H9 (cell line): ENCODE measurements at regions not wholly inside any gene's neighbourhood (a gene's known extent, or its start where the extent isn't known, plus 50 kb on each side); places are given as distances from the start of the nearest gene placed in this dataset.

Experiments
- DNase-seq: peaks from one replicate; pipeline ENCODE4 v3.0.0-alpha.2; 2017
- H2AFZ ChIP-seq: one replicate; pipeline ENCODE4 v1.6.1; 2013; ENCODE audit warnings: mild to moderate bottlenecking, low read length, control low read depth, moderate library complexity
- H2AK5ac ChIP-seq: 2 replicates; pipeline ENCODE4 v1.6.1; 2013; ENCODE audit warnings: low read length, control low read depth, mixed read lengths; ENCODE audit not compliant: insufficient read length
- H2BK120ac ChIP-seq: one replicate; pipeline ENCODE4 v1.6.1; 2013; ENCODE audit warnings: low read depth, mild to moderate bottlenecking, low read length, control low read depth, inconsistent platforms; ENCODE audit not compliant: poor library complexity, severe bottlenecking
- H2BK12ac ChIP-seq: 2 replicates; pipeline ENCODE4 v1.6.1; 2013; ENCODE audit warnings: low read length, control low read depth, mixed read lengths, low read depth; ENCODE audit not compliant: insufficient read length
- H2BK15ac ChIP-seq: 2 replicates; pipeline ENCODE4 v1.6.1; 2013; ENCODE audit warnings: low read depth, low read length, control low read depth
- H2BK20ac ChIP-seq: one replicate; pipeline ENCODE4 v1.6.1; 2013; ENCODE audit warnings: low read depth, mild to moderate bottlenecking, low read length, control low read depth, inconsistent platforms; ENCODE audit not compliant: poor library complexity, severe bottlenecking
- H2BK5ac ChIP-seq: 2 replicates; pipeline ENCODE4 v1.6.1; 2013; ENCODE audit warnings: low read length, control low read depth, mixed read lengths; ENCODE audit not compliant: insufficient read length
- H3K14ac ChIP-seq: 2 replicates; pipeline ENCODE4 v1.6.1; 2013; ENCODE audit warnings: low read length, control low read depth; ENCODE audit not compliant: insufficient read depth
- H3K18ac ChIP-seq: 2 replicates; pipeline ENCODE4 v1.6.1; 2013; ENCODE audit warnings: low read depth, mild to moderate bottlenecking, mixed read lengths, low read length, control low read depth; ENCODE audit not compliant: insufficient read length
- H3K23ac ChIP-seq: 2 replicates; pipeline ENCODE4 v1.6.1; 2013; ENCODE audit warnings: low read length, control low read depth, mixed read lengths, low read depth; ENCODE audit not compliant: insufficient read length
- H3K23me2 ChIP-seq: 2 replicates; pipeline ENCODE4 v1.6.1; 2013; ENCODE audit warnings: low read depth, mild to moderate bottlenecking, mixed read lengths, low read length, control low read depth; ENCODE audit not compliant: insufficient read length, poor library complexity, severe bottlenecking
- H3K27ac ChIP-seq: 2 replicates; pipeline ENCODE4 v1.5.1; 2013; ENCODE audit warnings: low read length, control low read depth, mixed read lengths, low read depth; ENCODE audit not compliant: insufficient read length
- H3K27me3 ChIP-seq: 2 replicates; pipeline ENCODE4 v1.6.1; 2013; ENCODE audit warnings: low read length, control low read depth, inconsistent platforms; ENCODE audit not compliant: insufficient read depth
- H3K4ac ChIP-seq: 2 replicates; pipeline ENCODE4 v1.6.1; 2013; ENCODE audit warnings: low read depth, mild to moderate bottlenecking, control low read depth, inconsistent platforms, low read length, moderate library complexity
- H3K4me1 ChIP-seq: 2 replicates; pipeline ENCODE4 v1.6.1; 2013; ENCODE audit warnings: low read length, control low read depth, inconsistent platforms; ENCODE audit not compliant: insufficient read depth
- H3K4me2 ChIP-seq: 2 replicates; pipeline ENCODE4 v1.6.1; 2013; ENCODE audit warnings: low read length, control low read depth, mixed read lengths; ENCODE audit not compliant: insufficient read length, insufficient read depth
- H3K56ac ChIP-seq: 2 replicates; pipeline ENCODE4 v1.6.1; 2013; ENCODE audit warnings: low read depth, mild to moderate bottlenecking, mixed read lengths, low read length, control low read depth; ENCODE audit not compliant: insufficient read length
- H3K79me1 ChIP-seq: 2 replicates; pipeline ENCODE4 v1.6.1; 2013; ENCODE audit warnings: low read depth, mild to moderate bottlenecking, moderate library complexity, low read length, control low read depth, inconsistent platforms; ENCODE audit not compliant: insufficient read depth, poor library complexity, severe bottlenecking
- H3K79me2 ChIP-seq: 2 replicates; pipeline ENCODE4 v1.6.1; 2013; ENCODE audit warnings: low read length, control low read depth, inconsistent platforms; ENCODE audit not compliant: insufficient read depth
- H3K9ac ChIP-seq: 2 replicates; pipeline ENCODE4 v1.6.1; 2013; ENCODE audit warnings: low read length, control low read depth, mixed read lengths; ENCODE audit not compliant: insufficient read length; ENCODE audit errors: extremely low read depth
- H3K9me3 ChIP-seq: one replicate; pipeline ENCODE4 v1.6.1; 2013; ENCODE audit warnings: low read depth, low read length, inconsistent platforms; ENCODE audit not compliant: control insufficient read depth
- H3T11ph ChIP-seq: one replicate; pipeline ENCODE4 v1.6.1; 2013; ENCODE audit warnings: mild to moderate bottlenecking, low read length, control low read depth, inconsistent platforms
- H4K20me1 ChIP-seq: one replicate; pipeline ENCODE4 v1.6.1; 2013; ENCODE audit not compliant: control insufficient read depth, insufficient read length, insufficient read depth
- H4K5ac ChIP-seq: 2 replicates; pipeline ENCODE4 v1.6.1; 2013; ENCODE audit warnings: low read depth, mild to moderate bottlenecking, mixed read lengths, low read length, control low read depth; ENCODE audit not compliant: insufficient read length
- H4K8ac ChIP-seq: replicated peaks from 2 replicates; pipeline ENCODE4 v1.6.1; 2013; ENCODE audit warnings: low read length, control low read depth, mixed read lengths, low read depth; ENCODE audit not compliant: insufficient read length
- H4K91ac ChIP-seq: 2 replicates; pipeline ENCODE4 v1.6.1; 2013; ENCODE audit warnings: low read depth, mild to moderate bottlenecking, moderate library complexity, mixed read lengths, low read length, control low read depth; ENCODE audit not compliant: insufficient read length
- H3K27ac Mint-ChIP-seq, 3 experiments: 2 replicates in 2 of 3; 3 replicates in 1 of 3; pipeline ENCODE4 v1.8.0; 2020 to 2021; ENCODE audit warnings: mixed read lengths in 3 of 3, mild to moderate bottlenecking in 1 of 3, moderate library complexity in 1 of 3
- H3K27me3 Mint-ChIP-seq: 2 replicates; pipeline ENCODE4 v1.8.0; 2021; ENCODE audit warnings: low read depth, mild to moderate bottlenecking, moderate library complexity, mixed read lengths
- H3K36me3 Mint-ChIP-seq, 3 experiments: 2 replicates in 2 of 3; 3 replicates in 1 of 3; pipeline ENCODE4 v1.8.0; 2020 to 2021; ENCODE audit warnings: low read depth in 3 of 3, mixed read lengths in 3 of 3; ENCODE audit not compliant: insufficient read depth in 1 of 3
- H3K4me1 Mint-ChIP-seq, 2 experiments: 2 replicates each; pipeline ENCODE4 v1.8.0; 2020; ENCODE audit warnings: mixed read lengths in 2 of 2
- H3K4me3 Mint-ChIP-seq, 2 experiments: 2 replicates in 1 of 2; 3 replicates in 1 of 2; pipeline ENCODE4 v1.8.0; 2020 to 2021; ENCODE audit warnings: mild to moderate bottlenecking in 2 of 2, mixed read lengths in 2 of 2, moderate library complexity in 1 of 2
- H3K9me3 Mint-ChIP-seq, 2 experiments: 2 replicates in 1 of 2; 3 replicates in 1 of 2; pipeline ENCODE4 v1.8.0; 2020; ENCODE audit warnings: mild to moderate bottlenecking in 2 of 2, mixed read lengths in 2 of 2, moderate library complexity in 1 of 2
- WGBS: extraction: QIAGEN DNeasy Blood & Tissue Kit; methylation state at CpG from one replicate; pipeline ENCODE4 v1.1.7; 2013; ENCODE audit warnings: missing lambda C conversion rate, low lambda C conversion rate, mixed read lengths; ENCODE audit not compliant: insufficient read length; ENCODE audit errors: extremely low coverage; 5-methylcytosine and 5-hydroxymethylcytosine counted together
- TF ChIP-seq, protein P1 (sequence below): fragments of 200-600 bp; sonication (generic); conservative IDR thresholded peaks from 3 replicates; pipeline ENCODE4 v1.8.0; 2021; ENCODE audit warnings: antibody characterized with exemption, mild to moderate bottlenecking

DNA sequence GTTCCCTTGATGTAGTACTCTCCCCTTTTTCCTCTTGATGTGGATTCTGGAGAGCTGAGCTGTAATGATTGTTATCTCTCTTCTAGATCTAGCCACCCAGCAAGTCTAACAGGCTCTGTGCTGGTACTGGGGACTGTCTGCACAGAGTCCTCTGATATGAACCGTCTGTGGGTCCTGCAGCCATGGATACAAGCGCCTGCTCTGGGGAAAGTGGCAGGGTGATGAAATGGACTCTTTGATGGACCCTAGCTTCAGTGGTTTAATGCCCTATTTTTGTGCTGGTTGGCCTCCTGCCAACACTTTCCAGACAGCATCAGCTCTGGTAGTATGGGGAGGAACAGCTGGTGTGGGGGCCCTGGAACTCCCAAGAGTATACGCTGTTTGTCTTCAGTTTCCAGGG is 216.3 kb downstream of the ADGRG6 start:
- Histone ChIP-seq H3K56ac (no peak overlapping the region), H3K9ac (no peak overlapping the region), H2AK5ac (no peak overlapping the region), H2BK12ac (no peak overlapping the region), H3K27ac (no peak overlapping the region), H4K91ac (no peak overlapping the region), H4K20me1 (no peaks in the 10 kb centered on the region), H2BK15ac (no peak overlapping the region), H3K14ac (no peak overlapping the region), H3K27me3 (no peaks in the 10 kb centered on the region), H2BK20ac (no peak overlapping the region), H3K4me1 (no peaks in the 10 kb centered on the region), H3K18ac (no peak overlapping the region), H4K8ac (no peak overlapping the region), H3K23me2 (no peaks in the 10 kb centered on the region), H2BK120ac (no peak overlapping the region), H3K23ac (no peak overlapping the region), H3T11ph (no peak overlapping the region), H3K79me1 (no peaks in the 10 kb centered on the region), H4K5ac (no peak overlapping the region), H3K4me2 (no peak overlapping the region), H3K4ac (no peak overlapping the region), H3K9me3 (no peaks in the 10 kb centered on the region), H2BK5ac (no peak overlapping the region), H2AFZ (no peak overlapping the region), H3K79me2 (no peaks in the 10 kb centered on the region)
- no peak overlapping the region for H3K4me3 Mint-ChIP-seq
- TF ChIP-seq, protein P1, sequence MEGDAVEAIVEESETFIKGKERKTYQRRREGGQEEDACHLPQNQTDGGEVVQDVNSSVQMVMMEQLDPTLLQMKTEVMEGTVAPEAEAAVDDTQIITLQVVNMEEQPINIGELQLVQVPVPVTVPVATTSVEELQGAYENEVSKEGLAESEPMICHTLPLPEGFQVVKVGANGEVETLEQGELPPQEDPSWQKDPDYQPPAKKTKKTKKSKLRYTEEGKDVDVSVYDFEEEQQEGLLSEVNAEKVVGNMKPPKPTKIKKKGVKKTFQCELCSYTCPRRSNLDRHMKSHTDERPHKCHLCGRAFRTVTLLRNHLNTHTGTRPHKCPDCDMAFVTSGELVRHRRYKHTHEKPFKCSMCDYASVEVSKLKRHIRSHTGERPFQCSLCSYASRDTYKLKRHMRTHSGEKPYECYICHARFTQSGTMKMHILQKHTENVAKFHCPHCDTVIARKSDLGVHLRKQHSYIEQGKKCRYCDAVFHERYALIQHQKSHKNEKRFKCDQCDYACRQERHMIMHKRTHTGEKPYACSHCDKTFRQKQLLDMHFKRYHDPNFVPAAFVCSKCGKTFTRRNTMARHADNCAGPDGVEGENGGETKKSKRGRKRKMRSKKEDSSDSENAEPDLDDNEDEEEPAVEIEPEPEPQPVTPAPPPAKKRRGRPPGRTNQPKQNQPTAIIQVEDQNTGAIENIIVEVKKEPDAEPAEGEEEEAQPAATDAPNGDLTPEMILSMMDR = no peak
- no CpG with 5 or more reads among the region's 3 CpGs for WGBS
- H3K36me3 Mint-ChIP-seq = peaks cover 0 to 13% (median 0%) of the 10 kb centered on the region in 3 experiments; a peak in 3 of 7 replicates
- H3K27me3 Mint-ChIP-seq = no peaks in the 10 kb centered on the region
- H3K9me3 Mint-ChIP-seq = peaks cover 11 to 17% of the 10 kb centered on the region in 2 experiments; a peak in 4 of 5 replicates
- no peak overlapping the region for H3K27ac Mint-ChIP-seq
- no peak for DNase-seq
- H3K4me1 Mint-ChIP-seq = peaks cover 8 to 10% of the 10 kb centered on the region in 2 experiments
